H9 (cell line): ENCODE measurements at regions not wholly inside any gene's neighbourhood (a gene's known extent, or its start where the extent isn't known, plus 50 kb on each side); places are given as distances from the start of the nearest gene placed in this dataset.

Source experiments
- DNase-seq: peaks from one replicate; pipeline ENCODE4 v3.0.0-alpha.2; 2017
- H2AFZ ChIP-seq: one replicate; pipeline ENCODE4 v1.6.1; 2013; ENCODE audit warnings: mild to moderate bottlenecking, low read length, control low read depth, moderate library complexity
- H2AK5ac ChIP-seq: 2 replicates; pipeline ENCODE4 v1.6.1; 2013; ENCODE audit warnings: low read length, control low read depth, mixed read lengths; ENCODE audit not compliant: insufficient read length
- H2BK120ac ChIP-seq: one replicate; pipeline ENCODE4 v1.6.1; 2013; ENCODE audit warnings: low read depth, mild to moderate bottlenecking, low read length, control low read depth, inconsistent platforms; ENCODE audit not compliant: poor library complexity, severe bottlenecking
- H2BK12ac ChIP-seq: 2 replicates; pipeline ENCODE4 v1.6.1; 2013; ENCODE audit warnings: low read length, control low read depth, mixed read lengths, low read depth; ENCODE audit not compliant: insufficient read length
- H2BK15ac ChIP-seq: 2 replicates; pipeline ENCODE4 v1.6.1; 2013; ENCODE audit warnings: low read depth, low read length, control low read depth
- H2BK20ac ChIP-seq: one replicate; pipeline ENCODE4 v1.6.1; 2013; ENCODE audit warnings: low read depth, mild to moderate bottlenecking, low read length, control low read depth, inconsistent platforms; ENCODE audit not compliant: poor library complexity, severe bottlenecking
- H2BK5ac ChIP-seq: 2 replicates; pipeline ENCODE4 v1.6.1; 2013; ENCODE audit warnings: low read length, control low read depth, mixed read lengths; ENCODE audit not compliant: insufficient read length
- H3K14ac ChIP-seq: 2 replicates; pipeline ENCODE4 v1.6.1; 2013; ENCODE audit warnings: low read length, control low read depth; ENCODE audit not compliant: insufficient read depth
- H3K18ac ChIP-seq: 2 replicates; pipeline ENCODE4 v1.6.1; 2013; ENCODE audit warnings: low read depth, mild to moderate bottlenecking, mixed read lengths, low read length, control low read depth; ENCODE audit not compliant: insufficient read length
- H3K23ac ChIP-seq: 2 replicates; pipeline ENCODE4 v1.6.1; 2013; ENCODE audit warnings: low read length, control low read depth, mixed read lengths, low read depth; ENCODE audit not compliant: insufficient read length
- H3K23me2 ChIP-seq: 2 replicates; pipeline ENCODE4 v1.6.1; 2013; ENCODE audit warnings: low read depth, mild to moderate bottlenecking, mixed read lengths, low read length, control low read depth; ENCODE audit not compliant: insufficient read length, poor library complexity, severe bottlenecking
- H3K27ac ChIP-seq: 2 replicates; pipeline ENCODE4 v1.5.1; 2013; ENCODE audit warnings: low read length, control low read depth, mixed read lengths, low read depth; ENCODE audit not compliant: insufficient read length
- H3K27me3 ChIP-seq: 2 replicates; pipeline ENCODE4 v1.6.1; 2013; ENCODE audit warnings: low read length, control low read depth, inconsistent platforms; ENCODE audit not compliant: insufficient read depth
- H3K4ac ChIP-seq: 2 replicates; pipeline ENCODE4 v1.6.1; 2013; ENCODE audit warnings: low read depth, mild to moderate bottlenecking, control low read depth, inconsistent platforms, low read length, moderate library complexity
- H3K4me1 ChIP-seq: 2 replicates; pipeline ENCODE4 v1.6.1; 2013; ENCODE audit warnings: low read length, control low read depth, inconsistent platforms; ENCODE audit not compliant: insufficient read depth
- H3K4me2 ChIP-seq: 2 replicates; pipeline ENCODE4 v1.6.1; 2013; ENCODE audit warnings: low read length, control low read depth, mixed read lengths; ENCODE audit not compliant: insufficient read length, insufficient read depth
- H3K56ac ChIP-seq: 2 replicates; pipeline ENCODE4 v1.6.1; 2013; ENCODE audit warnings: low read depth, mild to moderate bottlenecking, mixed read lengths, low read length, control low read depth; ENCODE audit not compliant: insufficient read length
- H3K79me1 ChIP-seq: 2 replicates; pipeline ENCODE4 v1.6.1; 2013; ENCODE audit warnings: low read depth, mild to moderate bottlenecking, moderate library complexity, low read length, control low read depth, inconsistent platforms; ENCODE audit not compliant: insufficient read depth, poor library complexity, severe bottlenecking
- H3K79me2 ChIP-seq: 2 replicates; pipeline ENCODE4 v1.6.1; 2013; ENCODE audit warnings: low read length, control low read depth, inconsistent platforms; ENCODE audit not compliant: insufficient read depth
- H3K9ac ChIP-seq: 2 replicates; pipeline ENCODE4 v1.6.1; 2013; ENCODE audit warnings: low read length, control low read depth, mixed read lengths; ENCODE audit not compliant: insufficient read length; ENCODE audit errors: extremely low read depth
- H3K9me3 ChIP-seq: one replicate; pipeline ENCODE4 v1.6.1; 2013; ENCODE audit warnings: low read depth, low read length, inconsistent platforms; ENCODE audit not compliant: control insufficient read depth
- H3T11ph ChIP-seq: one replicate; pipeline ENCODE4 v1.6.1; 2013; ENCODE audit warnings: mild to moderate bottlenecking, low read length, control low read depth, inconsistent platforms
- H4K20me1 ChIP-seq: one replicate; pipeline ENCODE4 v1.6.1; 2013; ENCODE audit not compliant: control insufficient read depth, insufficient read length, insufficient read depth
- H4K5ac ChIP-seq: 2 replicates; pipeline ENCODE4 v1.6.1; 2013; ENCODE audit warnings: low read depth, mild to moderate bottlenecking, mixed read lengths, low read length, control low read depth; ENCODE audit not compliant: insufficient read length
- H4K8ac ChIP-seq: replicated peaks from 2 replicates; pipeline ENCODE4 v1.6.1; 2013; ENCODE audit warnings: low read length, control low read depth, mixed read lengths, low read depth; ENCODE audit not compliant: insufficient read length
- H4K91ac ChIP-seq: 2 replicates; pipeline ENCODE4 v1.6.1; 2013; ENCODE audit warnings: low read depth, mild to moderate bottlenecking, moderate library complexity, mixed read lengths, low read length, control low read depth; ENCODE audit not compliant: insufficient read length
- H3K27ac Mint-ChIP-seq, 3 experiments: 2 replicates in 2 of 3; 3 replicates in 1 of 3; pipeline ENCODE4 v1.8.0; 2020 to 2021; ENCODE audit warnings: mixed read lengths in 3 of 3, mild to moderate bottlenecking in 1 of 3, moderate library complexity in 1 of 3
- H3K27me3 Mint-ChIP-seq: 2 replicates; pipeline ENCODE4 v1.8.0; 2021; ENCODE audit warnings: low read depth, mild to moderate bottlenecking, moderate library complexity, mixed read lengths
- H3K36me3 Mint-ChIP-seq, 3 experiments: 2 replicates in 2 of 3; 3 replicates in 1 of 3; pipeline ENCODE4 v1.8.0; 2020 to 2021; ENCODE audit warnings: low read depth in 3 of 3, mixed read lengths in 3 of 3; ENCODE audit not compliant: insufficient read depth in 1 of 3
- H3K4me1 Mint-ChIP-seq, 2 experiments: 2 replicates each; pipeline ENCODE4 v1.8.0; 2020; ENCODE audit warnings: mixed read lengths in 2 of 2
- H3K4me3 Mint-ChIP-seq, 2 experiments: 2 replicates in 1 of 2; 3 replicates in 1 of 2; pipeline ENCODE4 v1.8.0; 2020 to 2021; ENCODE audit warnings: mild to moderate bottlenecking in 2 of 2, mixed read lengths in 2 of 2, moderate library complexity in 1 of 2
- H3K9me3 Mint-ChIP-seq, 2 experiments: 2 replicates in 1 of 2; 3 replicates in 1 of 2; pipeline ENCODE4 v1.8.0; 2020; ENCODE audit warnings: mild to moderate bottlenecking in 2 of 2, mixed read lengths in 2 of 2, moderate library complexity in 1 of 2
- CTCF ChIP-seq: fragments of 200-600 bp; sonication (generic); conservative IDR thresholded peaks from 3 replicates; pipeline ENCODE4 v1.8.0; 2021; ENCODE audit warnings: antibody characterized with exemption, mild to moderate bottlenecking
- WGBS: extraction: QIAGEN DNeasy Blood & Tissue Kit; methylation state at CpG from one replicate; pipeline ENCODE4 v1.1.7; 2013; ENCODE audit warnings: missing lambda C conversion rate, low lambda C conversion rate, mixed read lengths; ENCODE audit not compliant: insufficient read length; ENCODE audit errors: extremely low coverage; 5-methylcytosine and 5-hydroxymethylcytosine counted together

- Histone ChIP-seq H4K8ac (no peak overlapping the region), H2AFZ (no peak overlapping the region), H3T11ph (no peak overlapping the region), H4K91ac (no peak overlapping the region), H2BK12ac (no peak overlapping the region), H3K14ac (no peak overlapping the region), H2BK120ac (no peak overlapping the region), H3K56ac (no peak overlapping the region), H3K23me2 (no peaks in the 10 kb centered on the region), H3K79me2 (0 out of 2 replicates have a peak, but pooled peaks cover 1% of the 10 kb centered on the region), H3K18ac (no peak overlapping the region), H2BK20ac (no peak overlapping the region), H3K4me1 (no peaks in the 10 kb centered on the region; the same call in 1 of the 2 replicates), H3K9me3 (no peaks in the 10 kb centered on the region), H3K4me2 (no peak overlapping the region), H3K79me1 (no peaks in the 10 kb centered on the region), H3K4ac (no peak overlapping the region), H3K9ac (no peak overlapping the region), H2AK5ac (no peak overlapping the region), H3K27me3 (no peaks in the 10 kb centered on the region), H4K20me1 (no peaks in the 10 kb centered on the region), H4K5ac (no peak overlapping the region), H3K27ac (no peak overlapping the region), H2BK5ac (no peak overlapping the region), H2BK15ac (no peak overlapping the region), H3K23ac (no peak overlapping the region)
- Mint-ChIP-seq H3K36me3 (no peaks in the 10 kb centered on the region), H3K4me3 (no peak overlapping the region), H3K9me3 (no peaks in the 10 kb centered on the region; a peak in 2 of 5 replicates), H3K4me1 (peaks cover 0 to 2% of the 10 kb centered on the region in 2 experiments; a peak in 1 of 4 replicates), H3K27me3 (peaks cover 4% of the 10 kb centered on the region), H3K27ac (no peak overlapping the region)
- no peak for DNase-seq
- TF ChIP-seq CTCF, result no peak
- WGBS, result no CpG with 5 or more reads among the region's 16 CpGs
Observed at GRCh38 chr9:113664181-113664875, 200.8 kb downstream of the RGS3 start.
